NCI-H187 (cell line): ENCODE measurements at regions not wholly inside any gene's neighbourhood (a gene's known extent, or its start where the extent isn't known, plus 50 kb on each side); places are given as distances from the start of the nearest gene placed in this dataset.
"Not testable (repeated sequence)": the region's sequence is repeated elsewhere in the genome, so short reads cannot be mapped to it uniquely, and the experiment has no call there.

ENCODE experiments used
- DNase-seq, 2 experiments: peaks; one replicate each; lab custom pipeline; 2025; lab: John Stamatoyannopoulos, UW

DNA sequence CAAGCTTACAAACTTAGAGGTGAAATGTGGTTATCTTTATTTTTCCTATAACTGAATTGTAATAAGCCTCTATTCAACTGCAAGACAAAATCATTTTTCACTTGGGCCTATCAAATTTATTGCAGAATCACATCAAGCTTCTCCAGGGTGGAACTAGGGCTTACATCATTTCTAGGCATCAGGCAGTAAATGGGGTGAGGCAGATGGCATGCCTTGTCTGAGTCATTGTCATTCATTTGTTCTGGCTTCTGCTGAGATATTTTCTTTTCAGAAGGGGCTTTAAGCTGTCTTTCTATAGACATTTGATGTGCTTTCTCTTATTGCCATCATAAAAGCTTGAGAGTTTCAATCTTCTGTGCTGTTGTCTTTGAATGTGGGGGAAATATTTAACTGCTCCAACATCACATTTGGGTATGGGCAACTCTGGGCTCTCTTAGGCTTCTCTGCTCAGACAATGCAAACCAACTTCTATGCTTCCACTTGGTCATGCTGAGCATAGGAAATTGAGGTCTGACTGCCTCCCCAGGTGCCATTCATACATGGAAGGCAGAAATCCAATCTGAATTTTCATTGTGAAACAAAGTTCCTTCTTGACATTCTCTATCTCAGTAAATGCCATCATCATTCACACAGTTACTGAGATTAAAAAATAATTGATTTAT, 225.8 kb upstream of the GIMD1 start:
- DNase-seq: no peak

DNA sequence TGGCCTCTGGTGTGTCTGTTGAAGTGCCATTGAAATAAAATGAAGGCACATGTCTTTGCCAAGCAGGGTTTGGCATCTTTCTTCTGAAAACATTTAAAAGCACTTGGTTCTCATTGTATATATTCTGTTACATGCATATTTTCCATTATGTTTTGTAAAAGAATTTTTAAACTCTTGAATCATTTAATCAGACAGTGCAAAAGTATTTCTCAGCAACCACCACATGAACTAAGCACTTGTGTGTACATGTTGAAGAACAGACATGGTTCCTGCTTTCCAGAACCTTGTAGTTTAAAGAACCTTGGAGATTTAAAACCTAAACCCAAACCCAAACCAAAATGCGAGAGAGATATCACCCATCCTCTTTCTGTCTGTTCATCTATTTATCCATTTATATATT, 220.3 kb upstream of the GIMD1 start:
- no peak for DNase-seq

DNA sequence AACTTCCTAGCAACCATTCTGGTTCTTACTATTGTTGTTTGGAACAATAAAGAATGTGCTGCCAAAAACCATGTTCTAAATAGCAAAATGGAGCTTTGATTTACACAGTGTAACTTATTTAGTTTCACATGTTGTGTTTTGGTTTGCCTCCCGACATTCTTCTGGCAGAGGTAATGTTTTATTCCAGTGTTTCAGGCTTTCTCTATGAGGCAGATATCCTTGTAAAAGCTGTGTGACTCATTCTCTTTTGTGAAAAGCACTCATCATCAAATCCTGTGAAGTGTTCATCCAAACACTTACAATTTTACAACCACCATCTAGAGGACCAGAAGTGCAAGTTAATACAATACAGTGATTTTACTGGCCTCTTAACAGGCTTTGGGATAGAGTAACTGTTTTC, 219.0 kb upstream of the GIMD1 start:
- peak in 1 of 2 experiments; percentile 5 for DNase-seq

DNA sequence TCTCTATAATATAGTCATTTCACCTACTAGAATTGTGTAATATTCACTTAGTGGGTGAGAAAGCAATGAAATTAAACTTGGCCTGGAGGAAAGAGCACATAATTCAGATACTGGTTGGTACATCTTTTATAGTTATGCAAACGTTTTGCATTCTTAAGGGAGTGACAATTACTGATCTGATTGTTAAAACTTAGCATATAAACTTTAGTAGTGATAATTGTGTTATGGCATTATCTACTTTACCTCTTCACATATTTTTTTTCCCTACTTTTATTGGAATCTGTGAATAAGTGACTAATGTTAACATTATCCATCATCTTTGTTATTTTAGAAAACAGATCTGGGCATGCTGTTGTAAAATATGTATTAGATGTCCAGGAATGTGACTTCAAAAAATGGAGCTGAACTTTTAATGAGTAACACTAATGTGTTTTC, 217.4 kb upstream of the GIMD1 start:
- DNase-seq: no peak

DNA sequence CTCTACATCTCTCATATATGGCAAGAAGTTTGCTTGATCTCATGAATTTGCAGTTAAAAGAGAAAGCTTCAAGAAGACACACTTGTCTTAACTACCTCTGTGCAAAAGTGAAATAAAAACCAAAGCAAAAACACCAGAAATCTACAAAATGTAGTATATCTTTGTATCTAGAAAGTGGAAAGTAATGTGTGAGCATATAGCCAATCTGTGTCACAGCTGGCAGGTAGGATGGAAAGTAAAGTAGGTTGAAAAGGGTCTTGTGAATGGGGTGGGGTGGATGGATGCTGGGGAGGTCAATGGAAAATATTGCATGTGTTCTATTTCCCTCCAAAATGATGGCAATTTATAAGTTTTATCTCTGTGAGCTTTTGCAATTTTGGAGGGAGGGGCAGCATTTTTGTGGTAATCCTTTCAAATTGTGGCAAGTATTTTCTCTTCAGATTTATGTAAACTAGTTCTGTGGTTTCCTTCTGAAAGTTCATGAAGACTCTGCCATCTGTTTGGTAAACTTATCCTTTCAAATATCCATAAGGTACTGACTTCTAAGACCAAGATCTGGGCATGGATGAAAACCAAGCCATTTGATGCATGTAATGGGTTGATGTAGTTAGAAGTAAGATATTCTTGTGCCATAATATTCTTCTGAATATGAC, 215.9 kb upstream of the GIMD1 start:
- no peak for DNase-seq

DNA sequence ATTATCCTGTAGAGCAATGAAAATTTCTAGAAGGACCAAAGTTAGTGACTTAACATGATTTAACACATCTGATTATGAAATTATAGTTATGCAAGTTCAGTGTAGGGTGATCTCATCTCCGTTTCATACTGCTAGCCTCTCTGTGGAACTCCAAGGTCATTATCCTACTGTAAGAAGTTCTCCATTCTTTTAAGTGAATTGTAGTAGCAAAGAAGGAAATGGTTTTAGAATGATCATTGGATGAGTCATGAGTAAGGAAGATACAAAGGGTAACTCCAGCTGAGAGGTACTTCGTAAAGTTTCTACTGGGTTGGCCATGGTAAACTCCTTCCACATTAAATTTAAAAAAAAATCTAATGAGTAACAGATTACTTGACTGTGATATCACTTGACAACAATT, 215.0 kb upstream of the GIMD1 start:
- DNase-seq: no peak

DNA sequence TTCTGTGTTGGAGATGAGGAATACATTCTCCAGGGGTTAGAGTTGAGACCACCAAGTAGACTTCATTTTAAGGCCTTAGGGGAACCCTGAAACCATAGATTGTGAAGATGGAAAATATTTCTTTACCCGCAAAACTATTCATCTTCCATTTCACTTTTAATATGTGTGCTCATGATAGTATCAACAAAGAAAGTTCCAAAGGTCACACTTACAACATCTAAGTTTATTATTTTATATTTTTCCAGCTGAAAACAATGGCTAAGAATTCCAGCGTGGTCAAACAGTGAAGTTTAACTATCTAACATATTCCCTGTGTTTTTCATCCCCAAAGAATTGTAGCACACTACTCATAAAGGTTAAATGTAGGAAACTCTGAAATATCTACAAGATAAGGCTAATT, 214.5 kb upstream of the GIMD1 start:
- no peak for DNase-seq

DNA sequence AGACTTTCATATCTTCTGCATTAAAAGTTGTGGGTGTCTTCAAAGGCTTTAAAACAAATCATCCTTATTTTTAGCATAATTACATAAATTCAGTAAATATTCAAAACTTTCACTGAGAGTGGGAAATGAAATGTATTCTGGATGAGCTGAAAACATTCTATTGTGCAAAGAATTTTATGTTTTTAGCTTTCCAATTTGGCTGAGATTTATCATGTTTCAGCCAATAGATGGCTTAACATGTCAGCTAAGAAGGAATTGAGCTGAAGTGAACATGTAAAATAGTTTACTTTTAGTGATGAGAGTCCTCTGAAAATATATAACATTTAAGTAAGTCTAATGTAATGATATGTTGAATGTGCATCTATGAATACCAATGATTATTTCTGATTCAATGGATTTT, 213.5 kb upstream of the GIMD1 start:
- DNase-seq: no peak

DNA sequence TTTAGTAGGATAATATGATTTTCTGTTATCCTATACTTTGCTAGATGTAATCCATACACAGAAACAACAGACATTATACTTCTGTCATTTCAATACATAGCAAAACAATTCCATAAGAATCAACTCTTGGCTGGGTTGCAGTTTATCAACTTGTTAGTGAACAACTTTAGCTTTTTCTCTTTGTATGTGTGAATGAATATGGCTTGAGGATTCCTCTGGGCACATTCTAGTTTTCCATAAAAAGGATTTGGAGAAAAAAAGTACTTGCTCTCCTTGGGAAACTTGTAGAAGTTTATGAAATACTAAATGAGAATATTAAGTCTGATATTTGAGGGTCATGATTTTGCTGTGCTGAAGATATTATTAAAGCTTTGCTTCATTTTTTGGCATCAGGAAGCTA, 210.7 kb upstream of the GIMD1 start:
- no peak for DNase-seq

DNA sequence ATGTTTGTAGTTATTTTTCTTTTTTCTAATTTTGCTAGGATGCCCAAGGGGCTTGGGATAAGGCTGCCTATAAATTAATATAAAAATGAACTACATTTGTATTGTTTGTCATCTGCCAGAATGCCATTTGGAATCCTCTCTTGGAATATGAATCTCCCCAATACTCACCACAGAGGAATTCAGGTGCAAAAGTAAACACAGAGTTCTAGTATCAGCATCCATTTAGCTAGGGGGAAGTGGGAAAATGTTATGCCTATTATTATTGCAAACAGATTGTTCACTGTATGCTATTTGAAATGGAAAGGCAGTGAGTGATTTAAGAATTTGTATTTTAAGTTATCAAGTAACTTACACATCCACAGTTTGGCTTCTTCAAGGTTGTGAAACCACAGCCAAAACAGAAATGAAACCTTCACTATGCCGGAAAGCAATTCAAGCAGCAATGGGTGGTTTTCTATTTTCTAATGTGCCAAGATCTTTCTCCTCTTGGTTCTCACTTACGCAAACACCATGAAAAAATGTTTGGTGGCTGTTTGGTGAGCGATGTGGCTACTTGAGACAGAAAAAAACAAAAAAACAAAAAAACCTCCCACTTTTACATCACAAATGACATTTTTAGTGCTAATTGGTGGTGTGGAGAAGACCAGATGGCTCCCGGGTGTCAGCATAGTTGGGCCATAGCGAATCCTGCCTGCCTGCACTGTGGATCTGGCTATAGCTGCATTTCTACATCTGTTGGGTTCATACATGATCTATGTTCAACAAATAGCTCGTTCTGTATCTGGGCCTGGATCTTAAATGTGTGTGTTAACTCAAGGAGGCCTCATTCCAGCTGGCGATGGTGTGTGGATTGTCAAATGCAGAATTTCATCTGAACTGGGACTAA, 200.8 kb upstream of the GIMD1 start:
- no peak for DNase-seq

DNA sequence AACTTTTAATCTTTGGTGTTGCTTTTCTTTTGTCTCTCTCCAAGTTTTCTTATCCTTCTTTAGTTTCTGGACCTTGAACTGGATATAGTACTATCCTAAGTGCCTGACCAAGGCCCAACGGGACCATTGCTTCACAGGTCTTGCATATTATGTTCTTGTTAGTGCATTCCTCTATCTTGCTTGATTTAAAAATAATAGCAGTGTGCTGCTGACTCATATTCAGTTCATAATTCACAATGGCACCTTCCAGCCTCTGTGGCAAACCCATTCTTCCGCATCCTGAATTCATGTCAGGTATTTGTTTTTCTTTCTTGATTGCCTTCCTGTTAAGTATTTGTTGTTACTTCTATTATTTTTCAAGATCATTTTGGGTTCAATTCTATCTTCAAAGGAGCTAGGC, 197.1 kb upstream of the GIMD1 start:
- no peak for DNase-seq

DNA sequence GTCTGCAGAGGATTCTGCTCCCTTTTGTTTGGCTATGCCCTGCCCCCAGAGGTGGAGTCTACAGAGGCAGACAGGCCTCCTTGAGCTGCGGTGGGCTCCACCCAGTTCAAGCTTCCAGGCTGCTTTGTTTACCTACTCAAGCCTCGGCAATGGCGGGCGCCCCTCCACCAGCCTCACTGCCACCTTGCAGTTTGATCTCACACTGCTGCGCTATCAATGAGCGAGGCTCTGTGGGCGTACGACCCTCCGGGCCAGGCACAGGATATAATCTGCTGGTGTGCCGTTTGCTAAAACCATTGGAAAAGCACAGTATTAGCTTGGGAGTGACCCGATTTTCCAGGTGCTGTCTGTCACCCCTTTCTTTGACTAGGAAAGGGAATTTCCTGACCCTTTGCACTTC, 195.1 kb upstream of the GIMD1 start:
- not testable (repeated sequence) for DNase-seq

DNA sequence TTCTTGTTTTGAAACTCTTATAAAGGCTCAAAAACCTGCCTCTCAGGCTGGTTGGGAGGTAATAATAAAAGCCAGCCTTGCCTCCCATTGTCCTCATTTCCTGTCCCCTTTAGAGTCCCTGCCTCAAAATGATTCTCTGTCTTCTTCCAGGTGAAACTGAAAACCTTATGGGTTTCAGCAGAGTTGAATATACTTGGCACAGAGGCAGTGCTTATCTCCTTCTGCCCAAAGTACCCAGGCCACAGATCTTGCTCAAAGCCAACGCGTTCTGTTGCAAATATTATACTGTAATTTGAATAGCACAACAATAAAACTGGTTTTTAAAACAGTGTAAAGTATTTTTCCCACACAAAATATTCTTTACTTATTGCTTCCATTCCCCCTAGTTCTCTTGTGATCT, 183.1 kb upstream of the GIMD1 start:
- DNase-seq: no peak

DNA sequence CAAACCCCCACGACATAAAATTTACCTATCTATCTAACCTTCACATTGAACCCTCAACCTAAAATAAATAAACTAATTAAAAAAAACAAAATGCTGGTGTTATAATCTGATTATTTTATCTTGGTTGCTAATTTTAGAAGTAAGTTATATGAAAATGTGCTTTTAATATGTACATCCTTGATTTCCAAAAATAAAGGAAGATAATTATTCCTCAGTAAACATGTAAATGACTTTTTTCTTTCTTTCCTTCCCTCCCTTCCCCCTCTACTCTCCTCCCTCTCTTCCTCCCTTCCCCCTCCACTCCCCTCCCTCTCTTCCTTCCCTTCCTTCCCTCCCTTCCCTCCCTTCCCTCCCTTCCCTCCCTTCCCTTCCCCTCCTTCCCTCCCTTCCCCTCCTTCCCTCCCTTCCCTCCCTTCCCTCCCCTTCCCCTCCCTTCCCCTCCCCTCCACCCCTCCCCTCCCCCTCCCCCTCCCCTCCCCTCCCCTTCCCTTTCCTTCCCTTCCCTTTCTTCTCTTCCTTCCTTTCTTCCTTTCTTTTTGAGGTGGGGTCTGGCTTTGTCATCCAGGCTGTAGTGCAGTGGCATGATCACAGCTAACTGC, 180.0 kb upstream of the GIMD1 start:
- DNase-seq: no peak

DNA sequence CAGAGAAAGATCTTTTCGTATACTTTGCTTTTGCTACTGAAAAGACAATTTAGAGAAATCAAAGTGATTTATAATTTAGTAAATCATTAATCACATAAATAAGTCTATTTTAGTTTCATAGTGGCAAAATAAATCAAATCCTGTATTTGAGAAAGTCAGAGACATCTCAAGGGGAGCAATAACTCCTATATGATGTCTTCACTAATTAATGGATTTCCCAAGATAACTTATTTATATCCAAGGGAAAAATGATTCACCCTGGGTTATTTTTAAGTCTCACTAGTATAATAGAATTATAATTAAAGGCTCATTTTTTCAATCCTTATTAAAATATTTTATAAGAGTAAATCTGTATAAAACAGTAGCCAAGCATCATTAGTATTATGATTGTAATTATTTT, 177.8 kb upstream of the GIMD1 start:
- DNase-seq: no peak

DNA sequence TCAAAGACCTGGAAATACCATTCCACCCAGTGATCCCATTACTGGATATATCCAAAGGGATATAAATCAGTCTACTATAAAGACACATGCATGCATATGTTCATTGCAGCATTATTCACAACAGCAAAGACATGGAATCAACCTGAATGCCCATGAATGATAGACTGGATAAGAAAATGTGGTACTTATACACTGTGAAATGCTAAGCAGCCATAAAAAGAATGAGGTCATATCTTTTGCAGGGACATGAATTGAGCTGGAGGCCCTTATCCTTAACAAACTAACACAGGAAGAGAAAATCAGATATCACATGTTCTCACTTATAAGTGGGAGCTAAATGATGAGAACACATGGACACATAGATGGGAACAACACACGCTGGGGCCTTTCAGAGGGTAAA, 174.0 kb upstream of the GIMD1 start:
- not testable (repeated sequence) for DNase-seq

DNA sequence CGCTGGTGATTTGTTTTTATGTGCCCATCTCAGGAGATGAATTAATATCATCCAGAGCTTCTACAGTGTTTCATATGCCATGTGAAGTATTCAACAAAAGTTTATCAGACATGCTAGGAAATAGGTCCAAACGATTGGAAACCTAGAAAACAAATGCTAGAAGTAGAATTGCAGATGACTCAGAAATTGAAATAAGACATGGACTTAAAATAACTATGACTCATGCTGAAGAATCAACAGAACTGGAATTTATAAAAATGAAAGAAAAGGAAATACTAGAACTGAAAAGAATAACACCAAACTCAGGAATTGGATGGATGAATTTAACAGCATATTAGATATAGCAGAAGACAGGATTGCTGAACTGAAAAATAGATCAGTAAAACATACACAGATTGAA, 172.7 kb upstream of the GIMD1 start:
- DNase-seq: no peak

DNA sequence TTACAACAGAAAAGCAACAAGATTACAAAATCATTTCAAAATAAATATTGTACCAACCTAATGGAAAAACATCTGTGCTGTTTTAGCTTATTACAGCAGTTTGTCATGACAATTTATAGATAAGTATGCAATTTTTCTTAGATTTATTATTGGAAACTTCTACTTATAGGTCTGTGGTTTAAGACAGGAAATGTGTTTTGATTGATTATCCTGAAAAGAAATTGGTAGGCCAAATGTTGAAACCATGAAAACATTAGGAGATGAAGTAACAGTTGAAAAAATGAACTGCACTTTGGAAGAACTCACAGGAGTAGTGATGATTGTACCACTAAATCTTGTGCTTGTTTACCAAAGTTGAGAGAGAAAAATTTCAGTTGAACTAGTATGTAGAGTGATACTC, 162.2 kb upstream of the GIMD1 start:
- DNase-seq: no peak

DNA sequence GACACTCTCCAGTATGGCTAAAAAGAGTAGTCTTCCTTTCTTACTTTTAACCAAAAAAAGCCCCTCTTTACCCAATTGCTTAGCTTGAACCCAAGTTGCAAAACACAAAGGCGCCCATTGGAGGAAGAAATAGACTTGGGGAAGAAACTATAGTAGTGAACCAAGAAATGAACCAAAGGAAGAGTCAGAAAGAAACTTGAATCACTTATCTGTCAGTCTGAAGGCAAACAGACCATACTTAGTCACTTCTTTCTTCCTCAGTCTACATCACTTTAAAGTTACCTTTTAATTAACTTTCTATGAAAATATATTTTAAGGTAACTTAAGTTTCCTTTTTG, 161.4 kb upstream of the GIMD1 start:
- DNase-seq: no peak

DNA sequence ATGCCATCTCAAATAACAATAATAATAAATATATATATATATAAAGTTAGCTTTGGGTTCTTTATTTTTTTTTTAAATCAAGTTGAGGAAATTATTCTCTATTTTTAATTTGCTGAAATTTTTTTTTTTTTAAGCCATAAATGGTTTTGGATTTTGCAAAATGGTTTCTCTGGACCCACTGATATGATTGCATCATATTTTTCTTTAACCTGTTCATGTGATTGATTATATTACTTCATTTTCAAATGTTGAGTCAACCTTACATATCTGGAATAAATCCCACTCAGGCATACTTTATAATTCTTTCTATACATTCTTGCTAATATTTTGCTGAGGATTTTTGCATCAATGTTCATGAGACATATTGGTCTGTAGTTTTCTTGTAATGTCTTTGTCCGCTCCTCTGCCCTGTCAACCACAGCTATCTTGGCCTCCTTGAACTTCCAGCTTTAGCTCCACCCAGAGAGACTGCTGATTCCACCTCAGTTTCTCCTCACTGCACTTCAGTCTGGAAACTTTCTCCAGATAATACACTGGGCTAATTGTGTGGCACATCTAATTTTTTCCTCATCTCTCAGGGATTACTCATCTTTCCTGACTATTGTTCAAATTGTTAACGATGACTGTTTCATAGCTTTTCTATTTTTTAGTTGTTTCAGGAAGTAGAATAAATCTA, 160.9 kb upstream of the GIMD1 start:
- no peak for DNase-seq

DNA sequence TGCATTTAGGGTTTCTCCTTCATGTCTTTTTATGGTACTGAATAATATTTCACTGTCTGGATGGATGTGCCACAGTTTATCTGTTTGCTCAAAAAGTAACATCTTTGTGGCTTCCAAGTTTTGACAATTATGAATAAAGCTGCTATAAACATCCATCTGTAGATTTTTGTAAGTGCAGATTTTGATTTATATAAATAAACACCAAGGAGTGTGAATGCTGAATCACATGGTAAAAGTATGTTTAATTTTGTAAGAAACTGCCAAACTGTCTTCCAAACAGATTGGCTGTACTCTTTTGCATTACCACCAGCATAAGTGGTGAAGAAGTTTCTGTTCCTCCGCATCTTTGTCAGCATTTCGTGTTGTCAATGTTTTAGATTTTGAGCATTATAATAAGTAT, 158.7 kb upstream of the GIMD1 start:
- no peak for DNase-seq

DNA sequence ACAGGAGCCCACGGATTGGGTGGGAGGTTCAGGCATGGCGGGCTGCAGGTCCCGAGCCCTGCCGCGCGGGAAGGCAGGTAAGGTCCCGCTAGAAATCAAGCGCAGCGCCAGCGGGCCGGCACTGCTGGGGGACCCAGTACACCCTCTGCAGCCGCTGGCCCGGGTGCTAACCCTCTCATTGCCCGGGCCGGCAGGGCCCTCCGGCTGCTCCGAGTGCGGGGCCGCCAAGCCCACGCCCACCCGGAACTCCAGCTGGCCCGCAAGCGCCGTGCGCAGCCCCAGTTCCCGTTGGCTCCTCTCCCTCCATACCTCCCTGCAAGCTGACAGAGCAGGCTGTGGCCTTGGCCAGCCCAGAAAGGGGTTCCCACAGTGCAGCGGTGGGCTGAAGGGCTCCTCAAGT, 156.8 kb upstream of the GIMD1 start:
- DNase-seq: not testable (repeated sequence)
